Panc1 (cell line): ENCODE measurements at regions not wholly inside any gene's neighbourhood (a gene's known extent, or its start where the extent isn't known, plus 50 kb on each side); places are given as distances from the start of the nearest gene placed in this dataset.

Experiments
- ATAC-seq: fragments of 200-7000 bp; cut with Tn5 transposase; 2 replicates; pipeline ENCODE4 v1.9.1; 2020; ENCODE audit warnings: mild to moderate bottlenecking, moderate library complexity
- BruUV-seq: library from RNA; stranded (reverse); fragments of 400-500 nt; replicated peaks from 2 replicates; lab custom pipeline; 2021; lab: Mats Ljungman, UMichigan
- CTCF ChIA-PET: fragments of 300-600 bp; sonication (Branson Sonifier 250); formaldehyde crosslinking; loops from one replicate; lab custom pipeline; 2022; ENCODE audit warnings: antibody characterized with exemption; lab: Charles Lee
- POLR2A ChIA-PET: fragments of 300-600 bp; sonication (Branson Sonifier 250); formaldehyde crosslinking; loops from one replicate; lab custom pipeline; 2022; ENCODE audit warnings: antibody characterized with exemption; lab: Charles Lee
- DNase-seq: peaks from one replicate; pipeline ENCODE4 v3.0.0-alpha.2; 2010; ENCODE audit warnings: low read depth, low spot score
- H3K27ac ChIP-seq: 2 replicates; pipeline ENCODE4 v1.5.1; 2011; ENCODE audit warnings: mild to moderate bottlenecking, low read length, inconsistent platforms
- H3K27me3 ChIP-seq: fragments of 200-500 bp; sonication (Bioruptor generic); 2 replicates; pipeline ENCODE4 v1.6.0; 2014; ENCODE audit warnings: low read length, inconsistent platforms; ENCODE audit not compliant: control insufficient read depth, insufficient read depth
- H3K36me3 ChIP-seq: fragments of 200-500 bp; sonication (Bioruptor generic); 2 replicates; pipeline ENCODE4 v1.5.1; 2014; ENCODE audit warnings: inconsistent platforms, mild to moderate bottlenecking, low read length, moderate library complexity; ENCODE audit not compliant: control insufficient read depth, insufficient read depth
- H3K4me1 ChIP-seq: 2 replicates; pipeline ENCODE4 v1.5.1; 2011; ENCODE audit warnings: inconsistent platforms, mild to moderate bottlenecking, low read length, moderate library complexity; ENCODE audit not compliant: control insufficient read depth, insufficient read depth
- H3K4me3 ChIP-seq, 2 experiments: 2 replicates each; pipeline ENCODE4 v1.5.1; 2011 to 2012; ENCODE audit warnings: low read depth in 2 of 2, low read length in 2 of 2, mild to moderate bottlenecking in 2 of 2, inconsistent platforms in 1 of 2, moderate library complexity in 1 of 2
- H3K9me3 ChIP-seq: fragments of 200-500 bp; sonication (Bioruptor generic); 2 replicates; pipeline ENCODE4 v1.5.1; 2014; ENCODE audit warnings: low read depth, mild to moderate bottlenecking, inconsistent platforms, low read length, moderate library complexity; ENCODE audit not compliant: control insufficient read depth, insufficient read depth
- POLR2AphosphoS5 ChIP-seq: IDR thresholded peaks from 2 replicates; pipeline ENCODE4 v1.6.1; 2012; ENCODE audit warnings: mild to moderate bottlenecking, low read depth, low read length, moderate library complexity
- SIN3A ChIP-seq: IDR thresholded peaks from 2 replicates; pipeline ENCODE4 v1.6.1; 2012; ENCODE audit warnings: low read depth, mild to moderate bottlenecking, low read length, moderate library complexity, borderline replicate concordance; ENCODE audit not compliant: insufficient read depth
- TCF7L2 ChIP-seq: IDR thresholded peaks from 2 replicates; pipeline ENCODE4 v1.6.1; 2011; ENCODE audit warnings: mild to moderate bottlenecking, low read depth, low read length, inconsistent platforms
- in situ Hi-C: cut with HindIII; loops from 2 replicates; pipeline ENCODE4 v1.10.0; 2016; ENCODE audit warnings: low sequenced_read_pairs, low pct_unique_long_range_greater_than_20kb
- intact Hi-C: fragments of 100-400 bp; cut with micrococcal nuclease; formaldehyde crosslinking; loops from one replicate; pipeline ENCODE4 v1.10.0; 2022; ENCODE audit not compliant: unreplicated experiment
- TF ChIP-seq, protein P1 (sequence below): fragments of 450-650 bp; IDR thresholded peaks from 2 replicates; pipeline ENCODE4 v1.5.1; 2017; ENCODE audit warnings: mild to moderate bottlenecking
- TF ChIP-seq, protein P2 (sequence below), 2 experiments: IDR thresholded peaks; 2 replicates each; pipeline ENCODE4 v1.6.1; 2011 to 2012; ENCODE audit warnings: low read depth in 2 of 2, control low read depth in 1 of 2, low read length in 1 of 2, mild to moderate bottlenecking in 1 of 2, moderate library complexity in 1 of 2; ENCODE audit not compliant: insufficient read depth in 1 of 2

DNA sequence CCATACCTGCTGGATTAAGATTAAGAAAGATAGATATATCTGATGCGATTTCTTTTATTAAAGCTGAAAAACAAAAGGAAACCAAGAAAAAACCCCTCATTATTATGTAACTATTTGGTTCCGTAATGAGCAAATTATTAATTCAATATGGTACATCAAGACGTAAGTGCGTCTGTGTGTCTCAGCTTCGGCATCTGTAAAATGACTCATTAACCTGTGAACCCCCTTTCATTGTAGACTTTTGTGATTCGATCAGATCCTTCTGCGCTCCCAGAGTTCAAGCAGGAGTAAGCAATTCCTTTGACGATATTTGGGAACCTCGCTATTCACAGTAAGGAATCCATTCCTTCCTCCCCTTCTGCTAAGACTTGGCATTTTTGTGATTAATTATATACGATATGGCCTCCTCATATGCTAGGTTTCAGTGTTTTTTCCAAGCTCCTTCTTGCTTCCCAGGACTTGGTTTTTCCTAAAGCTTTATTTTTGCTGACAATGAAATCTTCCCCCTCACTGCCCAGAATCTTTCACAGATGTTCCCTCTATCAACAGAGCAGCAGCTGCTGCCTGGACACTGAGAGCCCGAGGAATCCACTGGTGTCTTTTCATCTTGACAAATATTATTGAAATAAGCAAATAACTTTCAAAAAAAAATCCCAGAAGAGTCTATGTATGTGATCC is 171.7 kb upstream of the CELF2 start:
- ChIA-PET POLR2A (no interaction called here), CTCF (no interaction called here)
- H3K27me3 ChIP-seq, result no peaks in the 10 kb centered on the region
- no peaks in the 10 kb centered on the region for H3K9me3 ChIP-seq
- no TSS peak for BruUV-seq
- TF ChIP-seq TCF7L2, result no peak
- TF ChIP-seq, protein P1, sequence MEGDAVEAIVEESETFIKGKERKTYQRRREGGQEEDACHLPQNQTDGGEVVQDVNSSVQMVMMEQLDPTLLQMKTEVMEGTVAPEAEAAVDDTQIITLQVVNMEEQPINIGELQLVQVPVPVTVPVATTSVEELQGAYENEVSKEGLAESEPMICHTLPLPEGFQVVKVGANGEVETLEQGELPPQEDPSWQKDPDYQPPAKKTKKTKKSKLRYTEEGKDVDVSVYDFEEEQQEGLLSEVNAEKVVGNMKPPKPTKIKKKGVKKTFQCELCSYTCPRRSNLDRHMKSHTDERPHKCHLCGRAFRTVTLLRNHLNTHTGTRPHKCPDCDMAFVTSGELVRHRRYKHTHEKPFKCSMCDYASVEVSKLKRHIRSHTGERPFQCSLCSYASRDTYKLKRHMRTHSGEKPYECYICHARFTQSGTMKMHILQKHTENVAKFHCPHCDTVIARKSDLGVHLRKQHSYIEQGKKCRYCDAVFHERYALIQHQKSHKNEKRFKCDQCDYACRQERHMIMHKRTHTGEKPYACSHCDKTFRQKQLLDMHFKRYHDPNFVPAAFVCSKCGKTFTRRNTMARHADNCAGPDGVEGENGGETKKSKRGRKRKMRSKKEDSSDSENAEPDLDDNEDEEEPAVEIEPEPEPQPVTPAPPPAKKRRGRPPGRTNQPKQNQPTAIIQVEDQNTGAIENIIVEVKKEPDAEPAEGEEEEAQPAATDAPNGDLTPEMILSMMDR, result no peak
- TF ChIP-seq, protein P2, sequence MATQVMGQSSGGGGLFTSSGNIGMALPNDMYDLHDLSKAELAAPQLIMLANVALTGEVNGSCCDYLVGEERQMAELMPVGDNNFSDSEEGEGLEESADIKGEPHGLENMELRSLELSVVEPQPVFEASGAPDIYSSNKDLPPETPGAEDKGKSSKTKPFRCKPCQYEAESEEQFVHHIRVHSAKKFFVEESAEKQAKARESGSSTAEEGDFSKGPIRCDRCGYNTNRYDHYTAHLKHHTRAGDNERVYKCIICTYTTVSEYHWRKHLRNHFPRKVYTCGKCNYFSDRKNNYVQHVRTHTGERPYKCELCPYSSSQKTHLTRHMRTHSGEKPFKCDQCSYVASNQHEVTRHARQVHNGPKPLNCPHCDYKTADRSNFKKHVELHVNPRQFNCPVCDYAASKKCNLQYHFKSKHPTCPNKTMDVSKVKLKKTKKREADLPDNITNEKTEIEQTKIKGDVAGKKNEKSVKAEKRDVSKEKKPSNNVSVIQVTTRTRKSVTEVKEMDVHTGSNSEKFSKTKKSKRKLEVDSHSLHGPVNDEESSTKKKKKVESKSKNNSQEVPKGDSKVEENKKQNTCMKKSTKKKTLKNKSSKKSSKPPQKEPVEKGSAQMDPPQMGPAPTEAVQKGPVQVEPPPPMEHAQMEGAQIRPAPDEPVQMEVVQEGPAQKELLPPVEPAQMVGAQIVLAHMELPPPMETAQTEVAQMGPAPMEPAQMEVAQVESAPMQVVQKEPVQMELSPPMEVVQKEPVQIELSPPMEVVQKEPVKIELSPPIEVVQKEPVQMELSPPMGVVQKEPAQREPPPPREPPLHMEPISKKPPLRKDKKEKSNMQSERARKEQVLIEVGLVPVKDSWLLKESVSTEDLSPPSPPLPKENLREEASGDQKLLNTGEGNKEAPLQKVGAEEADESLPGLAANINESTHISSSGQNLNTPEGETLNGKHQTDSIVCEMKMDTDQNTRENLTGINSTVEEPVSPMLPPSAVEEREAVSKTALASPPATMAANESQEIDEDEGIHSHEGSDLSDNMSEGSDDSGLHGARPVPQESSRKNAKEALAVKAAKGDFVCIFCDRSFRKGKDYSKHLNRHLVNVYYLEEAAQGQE (IDR thresholded peaks at IDR 0.05; ENCODE audit: insufficient read depth in 1 of 2, low read depth in 2 of 2, low read length in 1 of 2), result no peak
- TF ChIP-seq SIN3A, result no peak
- TF ChIP-seq POLR2AphosphoS5, result no peak
- in situ Hi-C loops, result no loop called here
- H3K4me1 ChIP-seq, result no peaks in the 10 kb centered on the region
- intact Hi-C loops, result no loop called here
- DNase-seq, result no peak
- no peak for ATAC-seq
- H3K27ac ChIP-seq, result no peak overlapping the region
- H3K36me3 ChIP-seq, result no peaks in the 10 kb centered on the region
- H3K4me3 ChIP-seq, result no peak overlapping the region

DNA sequence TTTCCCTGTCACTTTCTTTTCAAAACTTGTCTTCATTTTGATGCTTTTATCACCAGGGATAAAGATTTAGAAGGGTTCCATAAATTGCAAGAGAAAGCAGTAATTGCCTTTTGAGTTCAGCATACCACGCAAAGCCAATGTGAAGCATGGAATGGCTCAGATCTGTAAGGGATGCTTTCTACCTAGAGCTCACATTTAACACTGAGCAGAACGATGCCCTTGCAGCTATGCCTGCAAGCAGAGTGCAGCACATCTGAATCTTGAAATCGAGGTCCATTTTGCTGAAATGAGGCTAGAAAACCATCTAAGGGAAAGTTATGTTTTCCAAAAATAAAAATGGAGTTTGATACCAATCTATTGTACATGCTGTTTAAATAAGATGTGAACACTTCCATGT is 171.2 kb upstream of the CELF2 start:
- ATAC-seq (no peak), DNase-seq (no peak)
- intact Hi-C loops (no loop called here), in situ Hi-C loops (no loop called here)
- POLR2A ChIA-PET, result no interaction called here
- TF ChIP-seq POLR2AphosphoS5, result no peak
- no peak for TF ChIP-seq SIN3A
- TF ChIP-seq, protein P1, result no peak
- TF ChIP-seq, protein P2 (IDR thresholded peaks at IDR 0.05; ENCODE audit: insufficient read depth in 1 of 2, low read depth in 2 of 2, low read length in 1 of 2), result no peak
- TF ChIP-seq TCF7L2, result no peak
- Histone ChIP-seq H3K4me3 (no peak overlapping the region), H3K9me3 (no peaks in the 10 kb centered on the region), H3K27ac (no peak overlapping the region), H3K27me3 (no peaks in the 10 kb centered on the region), H3K36me3 (no peaks in the 10 kb centered on the region), H3K4me1 (no peaks in the 10 kb centered on the region)
- BruUV-seq, result no TSS peak
- CTCF ChIA-PET, result no interaction called here
